GM19468 (cell line): ENCODE measurements at regions not wholly inside any gene's neighbourhood (a gene's known extent, or its start where the extent isn't known, plus 50 kb on each side); places are given as distances from the start of the nearest gene placed in this dataset.

Experiments
- ATAC-seq: cut with Tn5 transposase; IDR thresholded peaks from one replicate; pipeline ENCODE4 v1.9.1; 2021; ENCODE audit warnings: mild to moderate bottlenecking, moderate library complexity, moderate number of reproducible peaks; ENCODE audit not compliant: unreplicated experiment; ENCODE audit errors: extremely low read depth

DNA sequence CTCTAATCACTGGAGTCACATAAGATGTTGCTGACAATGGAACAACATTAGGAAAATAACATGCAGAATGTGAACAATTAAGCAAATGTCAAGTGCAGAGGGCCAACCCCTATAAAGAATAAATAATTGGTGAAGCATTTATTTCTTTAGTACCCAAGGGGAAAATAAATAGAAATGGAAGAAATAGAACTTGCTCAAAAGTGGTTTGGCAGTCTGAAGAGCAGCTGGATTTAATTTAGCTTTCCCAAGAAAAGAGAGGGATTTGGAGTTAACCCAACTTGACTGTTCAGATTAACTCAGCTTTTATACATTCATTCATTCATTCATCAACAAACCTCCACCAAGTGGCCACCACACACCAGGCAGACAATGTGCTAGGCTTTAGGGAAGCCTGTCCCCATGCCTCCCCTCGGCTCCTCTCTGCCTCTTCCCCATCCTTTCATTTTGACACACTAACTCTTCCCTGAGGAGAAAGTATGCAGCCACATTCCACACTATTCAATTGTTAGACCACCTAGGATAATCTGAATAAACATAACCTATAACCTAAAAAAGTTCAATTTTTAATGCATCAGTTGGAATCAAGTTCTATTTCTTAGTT lies 295.5 kb downstream of the AHR start:
- no peak for ATAC-seq

DNA sequence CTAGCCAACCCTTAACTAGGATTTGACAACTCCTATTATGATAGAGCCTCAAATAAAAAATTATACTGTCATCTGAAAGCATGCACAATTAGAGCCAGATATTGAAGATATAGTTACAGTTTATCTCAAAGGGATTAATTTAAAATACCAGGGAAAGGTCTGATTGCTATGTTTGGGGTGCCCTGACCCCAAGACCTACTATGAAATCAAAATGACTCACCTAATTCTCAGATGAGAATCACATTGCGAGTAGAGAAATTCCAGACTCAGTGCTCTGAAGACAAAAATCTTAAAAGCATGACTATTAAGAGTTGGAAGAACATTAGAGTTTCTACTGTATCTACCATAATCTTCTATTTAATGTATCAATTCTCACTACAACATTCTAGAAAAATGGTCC lies 297.1 kb downstream of the AHR start:
- ATAC-seq: no peak

DNA sequence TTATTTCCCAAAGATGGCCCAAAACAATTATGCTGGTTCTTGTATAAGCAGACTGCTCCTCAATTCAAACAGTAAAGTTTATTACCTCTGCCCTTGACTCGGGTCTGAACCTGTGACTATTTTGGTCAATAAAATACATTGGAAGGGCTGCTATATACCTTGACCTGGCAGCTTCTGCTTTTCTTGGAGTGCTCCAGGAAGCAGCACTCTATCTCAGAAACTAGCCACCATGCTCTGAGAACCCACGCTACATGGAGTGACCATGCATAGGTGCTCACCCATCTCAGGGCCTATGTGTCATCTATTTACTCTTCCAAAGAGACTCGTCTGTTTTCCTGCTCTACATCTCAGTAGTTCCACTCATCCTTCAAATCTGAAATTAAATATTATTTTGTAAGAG lies 299.9 kb downstream of the AHR start:
- no peak for ATAC-seq

- no peak for ATAC-seq
These were observed 300.4 kb downstream of the AHR start for GRCh38 chr7:17598846-17599245.

GRCh38 chr7:17599733-17600339 lies 301.4 kb downstream of the AHR start:
- no peak for ATAC-seq

DNA sequence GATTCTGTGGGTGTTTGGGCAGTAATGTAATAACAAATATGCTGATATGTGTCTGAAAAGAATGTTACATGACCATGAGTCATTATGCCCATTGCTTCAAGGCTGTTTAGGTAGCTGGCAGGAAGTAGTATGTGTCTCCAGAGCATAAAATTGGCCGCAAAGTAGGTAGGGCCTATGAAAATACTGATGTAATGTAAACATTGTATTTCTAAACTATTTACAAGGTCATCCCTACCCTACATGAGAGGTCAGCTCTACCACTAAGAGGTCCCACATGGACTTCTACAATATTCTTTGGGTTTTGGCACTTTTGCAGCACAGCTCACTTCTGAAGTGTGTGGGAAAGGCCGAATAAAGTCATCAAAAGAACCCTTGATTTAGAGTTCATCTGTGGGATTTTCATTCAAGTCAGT lies 301.9 kb downstream of the AHR start:
- ATAC-seq: no peak

GRCh38 chr7:17601921-17602320 lies 303.5 kb downstream of the AHR start:
- ATAC-seq: no peak

- no peak for ATAC-seq
These were observed 309.8 kb downstream of the AHR start for GRCh38 chr7:17608114-17608833.

GRCh38 chr7:17611611-17612010 lies 313.2 kb downstream of the AHR start:
- no peak for ATAC-seq

- ATAC-seq: no peak
These were observed 315.0 kb downstream of the AHR start for GRCh38 chr7:17613338-17614041.

DNA sequence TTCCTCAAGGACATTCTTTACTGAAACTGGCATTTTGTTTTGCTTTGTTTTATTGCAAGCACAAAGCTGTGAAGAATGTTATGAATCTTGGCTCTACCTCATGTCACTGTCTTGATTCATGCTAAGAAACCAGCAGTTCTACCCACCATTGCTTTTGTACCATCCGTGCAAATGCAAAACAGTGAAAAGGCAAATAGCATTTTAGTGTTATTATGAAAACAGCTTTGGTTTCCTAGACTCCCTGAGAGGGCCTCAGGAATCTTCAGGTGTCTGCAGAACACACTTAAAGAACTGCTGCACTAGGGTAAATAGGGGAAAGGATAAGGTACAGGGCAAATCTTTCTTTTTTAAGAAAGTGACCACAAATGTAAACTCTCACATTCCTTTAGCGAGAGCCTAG lies 318.9 kb downstream of the AHR start:
- ATAC-seq: no peak

GRCh38 chr7:17617857-17618651 lies 319.6 kb downstream of the AHR start:
- no peak for ATAC-seq

GRCh38 chr7:17618652-17618974 lies 320.2 kb downstream of the AHR start:
- no peak for ATAC-seq

GRCh38 chr7:17619196-17619818 lies 320.9 kb downstream of the AHR start:
- ATAC-seq: no peak

- no peak for ATAC-seq
These were observed 319.7 kb downstream of the SNX13 start for GRCh38 chr7:17620566-17620965.

DNA sequence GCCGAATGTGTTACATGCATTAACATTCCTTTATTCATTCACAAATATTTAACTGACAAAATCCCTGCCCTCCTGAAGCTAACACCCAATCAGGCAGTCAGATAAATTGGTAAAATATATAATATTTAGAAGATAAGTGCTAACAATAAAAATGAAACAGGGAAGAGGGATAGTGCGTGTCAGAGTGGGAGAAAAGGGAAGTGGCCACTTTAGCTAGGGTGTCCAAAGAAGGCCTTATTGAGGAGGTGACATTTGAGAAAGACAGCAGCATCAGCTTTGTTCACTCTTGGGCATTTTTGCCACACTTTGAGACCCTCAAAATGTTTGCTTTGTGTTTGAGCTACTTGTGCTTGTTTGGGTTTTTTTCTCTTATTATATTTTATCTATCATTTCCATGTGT lies 317.8 kb downstream of the SNX13 start:
- ATAC-seq: no peak

GRCh38 chr7:17623546-17624185 lies 316.6 kb downstream of the SNX13 start:
- no peak for ATAC-seq

GRCh38 chr7:17624379-17624778 lies 315.9 kb downstream of the SNX13 start:
- ATAC-seq: no peak

GRCh38 chr7:17625043-17625442 lies 315.3 kb downstream of the SNX13 start:
- ATAC-seq: no peak

DNA sequence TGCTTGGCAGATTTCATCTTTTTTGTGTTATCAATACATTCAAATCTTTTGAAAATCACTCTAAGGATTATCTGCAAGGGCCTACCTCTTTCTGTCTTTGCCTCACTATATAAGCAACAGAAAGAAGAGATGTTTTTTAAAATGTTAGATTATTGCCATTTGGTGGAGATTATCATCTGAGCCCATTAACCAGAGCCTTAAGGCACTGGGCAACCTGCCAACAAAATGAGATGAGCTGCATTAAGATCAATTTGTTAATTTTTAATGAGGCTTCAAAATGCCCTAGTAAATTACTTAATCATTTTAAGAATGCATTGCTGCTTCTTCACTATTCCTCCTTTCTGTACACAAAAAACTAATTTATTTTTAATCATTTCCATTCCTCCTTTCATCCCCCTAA lies 314.1 kb downstream of the SNX13 start:
- ATAC-seq: no peak
